Tibial nerve (tissue), 4 donors: ENCODE measurements at regions not wholly inside any gene's neighbourhood (a gene's known extent, or its start where the extent isn't known, plus 50 kb on each side); places are given as distances from the start of the nearest gene placed in this dataset.

Experiments used
- DNase-seq, 2 donors: peaks; one replicate each; pipeline ENCODE4 v3.0.0-alpha.2; 2019; ENCODE audit warnings: low spot score in 2 of 2
- H3K27ac ChIP-seq, 4 donors: fragments of 200-600 bp; sonication (generic) in 3 of 4; one replicate each; pipeline ENCODE4 v1.5.1; 2017 to 2019; ENCODE audit warnings: mild to moderate bottlenecking in 1 of 4
- H3K27me3 ChIP-seq, 2 donors: fragments of 200-600 bp; sonication (generic) in 1 of 2; one replicate each; pipeline versions ENCODE4 v1.5.1 to v1.6.0; 2017 to 2019
- H3K36me3 ChIP-seq, 3 donors: fragments of 200-600 bp; sonication (generic); one replicate each; pipeline ENCODE4 v1.5.1; 2018 to 2019
- H3K4me1 ChIP-seq, 4 donors: fragments of 200-600 bp; sonication (generic) in 3 of 4; one replicate each; pipeline ENCODE4 v1.5.1; 2017 to 2019
- H3K4me3 ChIP-seq, 4 donors: fragments of 200-600 bp; sonication (generic) in 3 of 4; one replicate each; pipeline ENCODE4 v1.5.1; 2017 to 2019; ENCODE audit warnings: mild to moderate bottlenecking in 1 of 4, moderate library complexity in 1 of 4
- H3K9me3 ChIP-seq, 4 donors: fragments of 200-600 bp; sonication (generic) in 3 of 4; one replicate each; pipeline ENCODE4 v1.5.1; 2017 to 2019
- EP300 ChIP-seq, 2 donors: sonication (generic); formaldehyde crosslinking; IDR thresholded peaks; one replicate each; pipeline ENCODE4 v1.6.1; 2017; ENCODE audit warnings: antibody characterized with exemption in 2 of 2, mild to moderate bottlenecking in 1 of 2
- POLR2A ChIP-seq, 2 donors: fragments of 450-650 bp; IDR thresholded peaks; one replicate each; pipeline ENCODE4 v1.6.1; 2017; ENCODE audit warnings: antibody characterized with exemption in 2 of 2, mild to moderate bottlenecking in 2 of 2, moderate library complexity in 2 of 2
- WGBS, 2 donors: methylation state at CpG; one replicate each; pipeline ENCODE4 v1.1.5; 2018; 5-methylcytosine and 5-hydroxymethylcytosine counted together
- TF ChIP-seq, protein P1 (sequence below), 5 experiments: fragments of 200-600 bp in 3 of 5; fragments of 450-650 bp in 2 of 5; sonication (generic) in 3 of 5; IDR thresholded peaks; one replicate each; pipeline ENCODE4 v1.5.1; 2016 to 2019; ENCODE audit warnings: antibody characterized with exemption in 5 of 5, mild to moderate bottlenecking in 3 of 5, moderate library complexity in 2 of 5

GRCh38 chr5:154575546-154576428, 97.8 kb upstream of the HAND1 start:
- Histone ChIP-seq H3K27me3 (peaks cover 0 to 18% of the 10 kb centered on the region in 2 donors), H3K9me3 (no peaks in the 10 kb centered on the region), H3K27ac (no peak overlapping the region), H3K4me3 (no peak overlapping the region), H3K36me3 (no peaks in the 10 kb centered on the region), H3K4me1 (no peaks in the 10 kb centered on the region)
- WGBS, 2 donors, result 20 to 22% methylated on average over 11 of the region's 11 CpGs
- no peak for DNase-seq
- TF ChIP-seq EP300 (IDR thresholded peaks at IDR 0.05) (no peak), POLR2A (IDR thresholded peaks at IDR 0.05) (no peak)
- TF ChIP-seq, protein P1, sequence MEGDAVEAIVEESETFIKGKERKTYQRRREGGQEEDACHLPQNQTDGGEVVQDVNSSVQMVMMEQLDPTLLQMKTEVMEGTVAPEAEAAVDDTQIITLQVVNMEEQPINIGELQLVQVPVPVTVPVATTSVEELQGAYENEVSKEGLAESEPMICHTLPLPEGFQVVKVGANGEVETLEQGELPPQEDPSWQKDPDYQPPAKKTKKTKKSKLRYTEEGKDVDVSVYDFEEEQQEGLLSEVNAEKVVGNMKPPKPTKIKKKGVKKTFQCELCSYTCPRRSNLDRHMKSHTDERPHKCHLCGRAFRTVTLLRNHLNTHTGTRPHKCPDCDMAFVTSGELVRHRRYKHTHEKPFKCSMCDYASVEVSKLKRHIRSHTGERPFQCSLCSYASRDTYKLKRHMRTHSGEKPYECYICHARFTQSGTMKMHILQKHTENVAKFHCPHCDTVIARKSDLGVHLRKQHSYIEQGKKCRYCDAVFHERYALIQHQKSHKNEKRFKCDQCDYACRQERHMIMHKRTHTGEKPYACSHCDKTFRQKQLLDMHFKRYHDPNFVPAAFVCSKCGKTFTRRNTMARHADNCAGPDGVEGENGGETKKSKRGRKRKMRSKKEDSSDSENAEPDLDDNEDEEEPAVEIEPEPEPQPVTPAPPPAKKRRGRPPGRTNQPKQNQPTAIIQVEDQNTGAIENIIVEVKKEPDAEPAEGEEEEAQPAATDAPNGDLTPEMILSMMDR (IDR thresholded peaks at IDR 0.05), result no peak

- Histone ChIP-seq H3K27ac (no peak overlapping the region), H3K9me3 (no peaks in the 10 kb centered on the region), H3K36me3 (no peaks in the 10 kb centered on the region), H3K27me3 (peaks cover 0 to 18% of the 10 kb centered on the region in 2 donors), H3K4me3 (no peak overlapping the region), H3K4me1 (no peaks in the 10 kb centered on the region)
- 88 to 91% methylated on average over 6 of the region's 6 CpGs for WGBS, 2 donors
- TF ChIP-seq EP300 (IDR thresholded peaks at IDR 0.05) (no peak), POLR2A (IDR thresholded peaks at IDR 0.05) (no peak)
- TF ChIP-seq, protein P1 (IDR thresholded peaks at IDR 0.05), result no peak
- DNase-seq, result no peak
Measured at GRCh38 chr5:154573011-154573410, 95.0 kb upstream of the HAND1 start.

DNA sequence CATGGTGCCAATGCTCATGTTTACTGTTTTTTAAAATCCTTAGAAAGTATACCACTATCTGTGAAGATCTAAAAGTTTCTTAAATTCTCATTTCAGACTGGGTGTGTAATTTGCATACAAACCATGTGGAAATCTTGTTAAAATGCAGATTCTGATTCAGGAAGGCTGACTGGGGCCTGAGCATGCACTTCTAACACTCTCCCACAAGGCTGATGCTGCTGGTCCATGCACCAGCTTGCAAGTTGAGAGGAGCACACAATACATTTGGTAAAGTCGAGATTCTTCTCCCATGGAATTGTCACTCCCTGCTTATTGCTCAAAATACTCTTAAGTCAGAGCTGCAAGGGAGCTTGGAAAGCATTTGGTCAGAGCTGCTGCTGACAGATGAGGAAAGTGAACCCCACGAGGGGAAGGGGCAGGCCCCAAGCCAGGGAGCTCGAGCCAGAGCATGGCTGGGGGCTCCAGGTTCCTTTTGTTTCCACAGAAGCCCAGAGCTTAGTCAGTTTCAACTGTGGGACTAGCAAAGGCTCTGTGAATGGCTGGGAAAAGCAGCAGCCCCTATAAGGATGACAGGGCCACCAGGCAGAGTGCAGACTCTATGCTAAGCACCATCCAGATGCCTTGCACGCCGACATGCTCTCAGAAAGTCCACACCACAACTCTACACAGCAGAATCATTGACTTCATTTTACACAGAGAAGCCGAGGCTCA, 93.5 kb upstream of the HAND1 start:
- Histone ChIP-seq H3K36me3 (no peaks in the 10 kb centered on the region), H3K9me3 (no peaks in the 10 kb centered on the region), H3K27me3 (peaks cover 0 to 12% of the 10 kb centered on the region in 2 donors), H3K4me1 (no peaks in the 10 kb centered on the region), H3K27ac (no peak overlapping the region), H3K4me3 (no peak overlapping the region)
- 75 to 81% methylated on average over 6 of the region's 6 CpGs for WGBS, 2 donors
- no peak for TF ChIP-seq EP300 (IDR thresholded peaks at IDR 0.05)
- TF ChIP-seq, protein P1 (IDR thresholded peaks at IDR 0.05), result no peak
- TF ChIP-seq POLR2A (IDR thresholded peaks at IDR 0.05), result no peak
- DNase-seq, result no peak

DNA sequence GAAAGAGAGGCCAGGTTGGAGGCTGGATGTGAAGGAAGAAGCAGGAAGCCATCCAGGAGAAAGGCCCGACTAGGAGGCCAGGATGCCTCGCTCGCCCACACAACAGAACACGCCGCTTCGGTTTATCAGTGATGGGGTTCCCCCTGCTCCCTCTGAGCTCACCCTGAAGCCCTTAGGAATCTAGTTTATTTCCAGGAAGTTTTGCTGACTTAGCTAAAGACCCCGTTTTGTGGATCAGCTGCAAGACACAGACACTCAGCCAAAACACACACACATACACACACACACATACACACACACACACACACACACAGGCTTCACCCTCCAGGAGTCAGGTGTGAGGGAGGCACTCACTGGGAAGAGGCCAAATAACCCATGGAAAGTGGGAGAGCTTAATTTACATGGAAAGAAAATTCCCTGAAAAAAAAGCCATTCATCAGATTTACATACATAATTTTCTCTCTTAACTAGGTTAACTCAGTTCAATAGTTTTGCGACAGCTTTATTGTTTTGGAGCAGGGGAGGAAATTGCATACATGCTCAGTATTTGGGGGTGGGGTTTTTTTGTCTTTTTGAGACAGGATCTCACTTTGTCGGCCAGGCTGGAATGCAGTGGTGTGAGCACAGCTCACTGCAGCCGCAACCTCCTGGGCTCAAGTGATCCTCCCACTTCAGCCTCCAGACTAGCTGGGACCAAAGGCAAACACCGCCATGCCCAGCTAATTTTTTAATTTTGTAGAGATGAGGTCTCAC, 92.7 kb upstream of the HAND1 start:
- 65 to 66% methylated on average over 11 of the region's 11 CpGs for WGBS, 2 donors
- H3K4me3 ChIP-seq, result no peak overlapping the region
- peaks cover 0 to 5% of the 10 kb centered on the region in 2 donors for H3K27me3 ChIP-seq
- no peaks in the 10 kb centered on the region for H3K4me1 ChIP-seq
- no peaks in the 10 kb centered on the region for H3K9me3 ChIP-seq
- no peak overlapping the region for H3K27ac ChIP-seq
- no peak for DNase-seq
- H3K36me3 ChIP-seq, result no peaks in the 10 kb centered on the region
- TF ChIP-seq, protein P1 (IDR thresholded peaks at IDR 0.05), result no peak
- TF ChIP-seq EP300 (IDR thresholded peaks at IDR 0.05), result no peak
- TF ChIP-seq POLR2A (IDR thresholded peaks at IDR 0.05), result no peak
